IMR-90 (cell line): ENCODE measurements at regions not wholly inside any gene's neighbourhood (a gene's known extent, or its start where the extent isn't known, plus 50 kb on each side); places are given as distances from the start of the nearest gene placed in this dataset.

Experiments used
- ATAC-seq: fragments of 200-7000 bp; cut with Tn5 transposase; 2 replicates; pipeline ENCODE4 v1.9.1; 2020; ENCODE audit warnings: low read depth, mild to moderate bottlenecking, moderate library complexity
- BruUV-seq: library from RNA; stranded (reverse); fragments of 400-500 nt; replicated peaks from 2 replicates; lab custom pipeline; 2021; lab: Mats Ljungman, UMichigan
- CTCF ChIA-PET: fragments of 300-600 bp; formaldehyde crosslinking; extraction: SDS; loops from one replicate; lab custom pipeline; 2021; ENCODE audit warnings: antibody characterized with exemption; lab: Yijun Ruan, JAX
- POLR2A ChIA-PET: fragments of 300-600 bp; sonication (Branson Sonifier 250); formaldehyde crosslinking; loops from one replicate; lab custom pipeline; 2022; ENCODE audit warnings: antibody characterized with exemption; ENCODE audit not compliant: unreplicated experiment; lab: Charles Lee
- DNase-seq: peaks from one replicate; pipeline ENCODE4 v3.0.0; 2013
- H2AFZ ChIP-seq: replicated peaks from 2 replicates; pipeline ENCODE3; 2013; ENCODE audit warnings: low read length, mild to moderate bottlenecking; ENCODE audit not compliant: poor library complexity
- H2AK5ac ChIP-seq: 2 replicates; pipeline ENCODE4 v1.6.1; 2013; ENCODE audit warnings: low read depth, low read length, inconsistent platforms
- H2AK9ac ChIP-seq: replicated peaks from 2 replicates; pipeline ENCODE3; 2013; ENCODE audit warnings: mild to moderate bottlenecking, low read depth, low read length, moderate library complexity; ENCODE audit not compliant: poor library complexity
- H2BK120ac ChIP-seq: 2 replicates; pipeline ENCODE4 v1.6.1; 2013; ENCODE audit warnings: low read depth, low read length, inconsistent platforms
- H2BK15ac ChIP-seq: 3 replicates; pipeline ENCODE4 v1.6.1; 2013; ENCODE audit warnings: low read depth, low read length, inconsistent platforms
- H2BK20ac ChIP-seq: 2 replicates; pipeline ENCODE4 v1.6.1; 2013; ENCODE audit warnings: low read depth, mild to moderate bottlenecking, inconsistent platforms, low read length, moderate library complexity
- H2BK5ac ChIP-seq: 2 replicates; pipeline ENCODE4 v1.6.1; 2013; ENCODE audit warnings: mild to moderate bottlenecking, low read depth, low read length, inconsistent platforms; ENCODE audit not compliant: poor library complexity, severe bottlenecking
- H3K14ac ChIP-seq: replicated peaks from 2 replicates; pipeline ENCODE4 v1.6.1; 2013; ENCODE audit warnings: low read depth, low read length, inconsistent platforms
- H3K18ac ChIP-seq: 2 replicates; pipeline ENCODE4 v1.6.1; 2013; ENCODE audit warnings: low read depth, low read length, control low read depth
- H3K23ac ChIP-seq: 2 replicates; pipeline ENCODE4 v1.6.1; 2013; ENCODE audit warnings: low read depth, low read length, inconsistent platforms
- H3K27ac ChIP-seq: 2 replicates; pipeline ENCODE4 v1.5.1; 2013; ENCODE audit warnings: mild to moderate bottlenecking, control low read depth, low read length; ENCODE audit not compliant: insufficient read depth
- H3K27me3 ChIP-seq: 2 replicates; pipeline ENCODE4 v1.6.1; 2013; ENCODE audit warnings: low read length; ENCODE audit not compliant: control insufficient read depth, insufficient read depth
- H3K36me3 ChIP-seq: 2 replicates; pipeline ENCODE4 v1.6.1; 2013; ENCODE audit warnings: low read length, mixed read lengths; ENCODE audit not compliant: control insufficient read depth, insufficient read depth
- H3K4ac ChIP-seq: 2 replicates; pipeline ENCODE4 v1.6.1; 2013; ENCODE audit warnings: low read depth, low read length, inconsistent platforms
- H3K4me1 ChIP-seq: 2 replicates; pipeline ENCODE4 v1.6.1; 2013; ENCODE audit warnings: low read length, mixed read lengths; ENCODE audit not compliant: control insufficient read depth, insufficient read depth
- H3K4me2 ChIP-seq: 2 replicates; pipeline ENCODE4 v1.6.1; 2013; ENCODE audit warnings: low read depth, mild to moderate bottlenecking, control low read depth, low read length, moderate library complexity
- H3K4me3 ChIP-seq: 2 replicates; pipeline ENCODE4 v1.5.1; 2013; ENCODE audit warnings: low read depth, mild to moderate bottlenecking, control low read depth, low read length, moderate library complexity; ENCODE audit not compliant: insufficient read depth
- H3K56ac ChIP-seq: 2 replicates; pipeline ENCODE4 v1.6.1; 2013; ENCODE audit warnings: low read length, inconsistent platforms; ENCODE audit not compliant: insufficient read depth; ENCODE audit errors: extremely low read depth
- H3K79me1 ChIP-seq, 2 experiments: 2 replicates each; pipeline ENCODE4 v1.6.1; 2013; ENCODE audit warnings: low read length in 2 of 2, inconsistent platforms in 1 of 2, low read depth in 1 of 2
- H3K9ac ChIP-seq: 2 replicates; pipeline ENCODE4 v1.6.1; 2013; ENCODE audit warnings: low read depth, low read length, control low read depth
- H3K9me1 ChIP-seq: 2 replicates; pipeline ENCODE4 v1.6.1; 2013; ENCODE audit warnings: low read length, inconsistent platforms; ENCODE audit not compliant: insufficient read depth
- H3K9me3 ChIP-seq: 2 replicates; pipeline ENCODE4 v1.6.1; 2013; ENCODE audit warnings: low read length; ENCODE audit not compliant: control insufficient read depth, insufficient read depth
- H4K20me1 ChIP-seq: 2 replicates; pipeline ENCODE4 v1.6.1; 2013; ENCODE audit warnings: low read length, inconsistent platforms; ENCODE audit not compliant: insufficient read depth
- H4K5ac ChIP-seq: 2 replicates; pipeline ENCODE4 v1.6.1; 2013; ENCODE audit warnings: mild to moderate bottlenecking, low read depth, low read length, control low read depth
- H4K8ac ChIP-seq, 2 experiments: 2 replicates each; pipeline ENCODE4 v1.6.1; 2013; ENCODE audit warnings: low read depth in 2 of 2, low read length in 2 of 2, control low read depth in 1 of 2, inconsistent platforms in 1 of 2
- H4K91ac ChIP-seq: 2 replicates; pipeline ENCODE4 v1.6.1; 2013; ENCODE audit warnings: low read depth, low read length, inconsistent platforms; ENCODE audit not compliant: insufficient read depth
- BHLHE40 ChIP-seq: fragments of 150-350 bp; IDR thresholded peaks from 2 replicates; pipeline ENCODE4 v1.6.1; 2016; ENCODE audit warnings: mild to moderate bottlenecking, low read depth, low read length
- MAZ ChIP-seq: IDR thresholded peaks from 2 replicates; pipeline ENCODE4 v1.6.1; 2012; ENCODE audit warnings: low read depth, mild to moderate bottlenecking, low read length, improper control_type of control experiment, moderate library complexity, borderline replicate concordance
- RAD21 ChIP-seq: IDR thresholded peaks from 2 replicates; pipeline ENCODE4 v1.6.1; 2012; ENCODE audit warnings: low read length, improper control_type of control experiment
- WGBS, 2 experiments: methylation state at CpG; one replicate each; pipeline versions ENCODE4 v1.1.5 to v1.1.7; 2013; ENCODE audit warnings: missing lambda C conversion rate in 2 of 2; ENCODE audit not compliant: insufficient read length in 1 of 2; ENCODE audit errors: extremely low coverage in 2 of 2; 5-methylcytosine and 5-hydroxymethylcytosine counted together
- dilution Hi-C: fragments of 300-500 bp; cut with HindIII; formaldehyde crosslinking; loops from one replicate; pipeline ENCODE4 v1.14.3; 2018; ENCODE audit warnings: low sequenced_read_pairs; ENCODE audit not compliant: unreplicated experiment
- in situ Hi-C: fragments of 300-500 bp; cut with MboI; formaldehyde crosslinking; loops from 3 replicates; pipeline ENCODE4 v1.14.3; 2019; ENCODE audit warnings: low sequenced_read_pairs, inconsistent platforms, mixed read lengths
- intact Hi-C: fragments of 100-400 bp; cut with micrococcal nuclease; formaldehyde crosslinking; loops from 2 replicates; pipeline ENCODE4 v1.10.0; 2022
- TF ChIP-seq, protein P1 (sequence below): conservative IDR thresholded peaks from 2 replicates; pipeline ENCODE4 v1.5.1; 2012; ENCODE audit warnings: mild to moderate bottlenecking, low read depth, low read length, improper control_type of control experiment

DNA sequence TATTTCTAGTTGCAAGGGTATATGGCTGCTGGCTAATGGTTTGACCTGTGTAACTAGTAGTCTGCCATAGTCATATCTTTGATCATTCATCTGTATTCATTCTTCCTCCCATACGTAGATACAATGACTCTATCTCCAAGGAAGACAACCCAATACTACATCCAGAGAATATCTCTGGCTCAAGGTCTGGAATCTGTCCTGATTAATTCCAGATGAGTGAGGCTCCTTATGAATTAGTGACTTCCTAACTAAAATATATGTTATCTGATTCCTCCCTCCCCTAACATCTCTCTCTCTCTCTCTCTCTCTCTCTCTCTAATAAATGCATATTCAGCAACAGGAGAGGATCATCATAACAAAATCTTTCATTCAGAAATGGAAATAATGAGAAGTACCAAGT is 641.5 kb downstream of the FAT4 start:
- Histone ChIP-seq H4K91ac (no peak overlapping the region), H3K4me3 (no peak overlapping the region), H2BK120ac (no peak overlapping the region), H2AK5ac (no peak overlapping the region), H3K27ac (no peak overlapping the region), H2BK15ac (no peak overlapping the region), H2AFZ (no peak overlapping the region), H3K27me3 (no peaks in the 10 kb centered on the region), H3K9me1 (no peaks in the 10 kb centered on the region), H3K9ac (no peak overlapping the region), H2BK5ac (no peak overlapping the region), H3K14ac (no peak overlapping the region), H3K4ac (no peak overlapping the region), H2BK20ac (no peak overlapping the region), H3K36me3 (no peaks in the 10 kb centered on the region), H2AK9ac (no peak overlapping the region), H3K56ac (no peak overlapping the region), H3K23ac (no peak overlapping the region), H4K8ac (no peak overlapping the region), H3K79me1 (no peaks in the 10 kb centered on the region), H3K4me2 (no peak overlapping the region), H4K5ac (no peak overlapping the region), H3K9me3 (no peaks in the 10 kb centered on the region), H4K20me1 (no peaks in the 10 kb centered on the region), H3K4me1 (no peaks in the 10 kb centered on the region), H3K18ac (no peak overlapping the region)
- CTCF ChIA-PET, result no interaction called here
- dilution Hi-C loops (no loop called here), in situ Hi-C loops (no loop called here), intact Hi-C loops (no loop called here)
- DNase-seq (no peak), ATAC-seq (no peak)
- no CpG with 5 or more reads among the region's 1 CpG for WGBS, 2 experiments
- BruUV-seq, result no TSS peak
- TF ChIP-seq MAZ (no peak), BHLHE40 (no peak), RAD21 (no peak)
- TF ChIP-seq, protein P1, sequence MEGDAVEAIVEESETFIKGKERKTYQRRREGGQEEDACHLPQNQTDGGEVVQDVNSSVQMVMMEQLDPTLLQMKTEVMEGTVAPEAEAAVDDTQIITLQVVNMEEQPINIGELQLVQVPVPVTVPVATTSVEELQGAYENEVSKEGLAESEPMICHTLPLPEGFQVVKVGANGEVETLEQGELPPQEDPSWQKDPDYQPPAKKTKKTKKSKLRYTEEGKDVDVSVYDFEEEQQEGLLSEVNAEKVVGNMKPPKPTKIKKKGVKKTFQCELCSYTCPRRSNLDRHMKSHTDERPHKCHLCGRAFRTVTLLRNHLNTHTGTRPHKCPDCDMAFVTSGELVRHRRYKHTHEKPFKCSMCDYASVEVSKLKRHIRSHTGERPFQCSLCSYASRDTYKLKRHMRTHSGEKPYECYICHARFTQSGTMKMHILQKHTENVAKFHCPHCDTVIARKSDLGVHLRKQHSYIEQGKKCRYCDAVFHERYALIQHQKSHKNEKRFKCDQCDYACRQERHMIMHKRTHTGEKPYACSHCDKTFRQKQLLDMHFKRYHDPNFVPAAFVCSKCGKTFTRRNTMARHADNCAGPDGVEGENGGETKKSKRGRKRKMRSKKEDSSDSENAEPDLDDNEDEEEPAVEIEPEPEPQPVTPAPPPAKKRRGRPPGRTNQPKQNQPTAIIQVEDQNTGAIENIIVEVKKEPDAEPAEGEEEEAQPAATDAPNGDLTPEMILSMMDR, result no peak
- POLR2A ChIA-PET, result no interaction called here
